Pancreas (tissue), 10 donors: ENCODE measurements at regions not wholly inside any gene's neighbourhood (a gene's known extent, or its start where the extent isn't known, plus 50 kb on each side); places are given as distances from the start of the nearest gene placed in this dataset.
A peak's percentile ranks its signal among the peaks of the same experiment; 100 is the strongest.

Experiments
- ATAC-seq, 4 donors: fragments of 200-7000 bp; cut with Tn5 transposase; one replicate each; pipeline versions ENCODE4 v1.8.0 to v1.9.1; 2020; ENCODE audit warnings: mild to moderate bottlenecking in 4 of 4, moderate library complexity in 4 of 4
- DNase-seq, 6 donors: peaks; one replicate each; pipeline ENCODE4 v3.0.0-alpha.2; 2020
- FAIRE-seq: peaks from 2 replicates; lab custom pipeline; 2012; peaks lifted over from hg19 to GRCh38; lab: Jason Lieb, UNC
- H3K27ac ChIP-seq, 4 donors: fragments of 200-600 bp; sonication (generic); 1 replicate in 3 of 4; 2 replicates in 1 of 4; pipeline versions ENCODE4 v1.5.0 to v1.8.0; 2020
- H3K27me3 ChIP-seq, 4 donors: fragments of 200-600 bp; one replicate each; pipeline ENCODE4 v1.8.0; 2021
- H3K36me3 ChIP-seq, 3 donors: fragments of 200-600 bp; sonication (generic) in 1 of 3; one replicate each; pipeline versions ENCODE4 v1.5.0 to v1.8.0; 2020 to 2021
- H3K4me1 ChIP-seq, 3 donors: fragments of 200-600 bp; one replicate each; pipeline ENCODE4 v1.8.0; 2021
- H3K4me3 ChIP-seq, 4 donors: fragments of 200-600 bp; sonication (generic) in 2 of 4; one replicate each; pipeline versions ENCODE4 v1.5.0 to v1.8.0; 2020 to 2021
- H3K9me3 ChIP-seq, 4 donors: fragments of 200-600 bp; one replicate each; pipeline ENCODE4 v1.8.0; 2021
- WGBS, 2 donors: extraction: QIAGEN DNeasy Blood & Tissue Kit; methylation state at CpG; one replicate each; pipeline ENCODE4 v1.1.7; 2013; 5-methylcytosine and 5-hydroxymethylcytosine counted together
- intact Hi-C, 3 donors: fragments of 100-400 bp; cut with DNase I; formaldehyde crosslinking; loops; one replicate each; pipeline versions ENCODE4 v1.11.1 to v1.14.2; 2022
- TF ChIP-seq, protein P1 (sequence below), 4 donors: fragments of 200-600 bp; sonication (generic) in 3 of 4; IDR thresholded peaks; one replicate each; pipeline versions ENCODE4 v1.5.0 to v1.8.0; 2021; ENCODE audit warnings: antibody characterized with exemption in 4 of 4
- donor health status: healthy with polysubstance abuse.
- donor health status: DM: no; HTN: no; CAD: no; lungs with moderate emphysema.
- donor health status: DM: no; HTN: no; CAD: no.
- donor health status: control.
- donor health status: control.
- donor health status: Bipolar disorder and iron deficiency.
- donor health status: DM: yes; HTN: yes; CAD: no.
- donor health status: DM: no; HTN: no; CAD: no.
- donor health status: DM: no; HTN: no; CAD: no.
- donor health status: DM: yes; HTN: yes; CAD: no.

DNA sequence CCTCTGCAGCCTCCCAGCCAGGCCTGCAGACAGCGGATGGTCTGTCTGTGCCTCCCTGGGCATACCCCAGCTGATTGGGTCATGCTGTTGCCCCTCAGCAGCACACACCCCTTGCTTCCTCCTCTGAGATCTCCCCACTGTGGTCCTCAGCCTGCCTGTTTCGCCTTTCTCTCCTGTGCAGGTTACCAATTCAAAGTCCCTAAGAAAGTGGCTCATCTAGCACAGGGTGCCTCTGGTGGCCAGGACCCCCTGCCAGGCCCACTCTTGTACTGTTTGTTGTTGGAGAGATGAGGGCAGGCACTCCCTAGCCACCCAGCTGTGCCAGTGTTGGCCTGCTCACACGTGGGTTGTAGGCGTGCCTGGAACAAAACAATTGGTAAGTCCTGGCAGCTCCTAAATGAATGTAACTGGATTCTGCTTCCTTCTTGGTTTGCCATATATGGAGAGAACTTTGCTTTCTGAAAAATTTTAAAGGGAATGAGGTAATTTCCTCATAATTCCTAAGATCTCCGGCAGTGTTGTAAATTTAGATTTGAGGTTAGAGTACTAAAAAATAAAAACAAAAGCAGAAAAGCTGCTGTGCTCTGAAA is 213.2 kb upstream of the IL12A start:
- H3K4me3 ChIP-seq, result no peak overlapping the region
- 55 to 56% methylated on average over 5 of the region's 5 CpGs for WGBS, 2 donors
- ATAC-seq (peak in 1 of 4 donors; percentile 25), DNase-seq (no peak), FAIRE-seq (no peak)
- no peaks in the 10 kb centered on the region for H3K36me3 ChIP-seq
- H3K27ac ChIP-seq, result no peak overlapping the region
- intact Hi-C loops, result no loop called here
- TF ChIP-seq, protein P1, sequence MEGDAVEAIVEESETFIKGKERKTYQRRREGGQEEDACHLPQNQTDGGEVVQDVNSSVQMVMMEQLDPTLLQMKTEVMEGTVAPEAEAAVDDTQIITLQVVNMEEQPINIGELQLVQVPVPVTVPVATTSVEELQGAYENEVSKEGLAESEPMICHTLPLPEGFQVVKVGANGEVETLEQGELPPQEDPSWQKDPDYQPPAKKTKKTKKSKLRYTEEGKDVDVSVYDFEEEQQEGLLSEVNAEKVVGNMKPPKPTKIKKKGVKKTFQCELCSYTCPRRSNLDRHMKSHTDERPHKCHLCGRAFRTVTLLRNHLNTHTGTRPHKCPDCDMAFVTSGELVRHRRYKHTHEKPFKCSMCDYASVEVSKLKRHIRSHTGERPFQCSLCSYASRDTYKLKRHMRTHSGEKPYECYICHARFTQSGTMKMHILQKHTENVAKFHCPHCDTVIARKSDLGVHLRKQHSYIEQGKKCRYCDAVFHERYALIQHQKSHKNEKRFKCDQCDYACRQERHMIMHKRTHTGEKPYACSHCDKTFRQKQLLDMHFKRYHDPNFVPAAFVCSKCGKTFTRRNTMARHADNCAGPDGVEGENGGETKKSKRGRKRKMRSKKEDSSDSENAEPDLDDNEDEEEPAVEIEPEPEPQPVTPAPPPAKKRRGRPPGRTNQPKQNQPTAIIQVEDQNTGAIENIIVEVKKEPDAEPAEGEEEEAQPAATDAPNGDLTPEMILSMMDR (IDR thresholded peaks at IDR 0.05), result no peak
- H3K9me3 ChIP-seq, result no peaks in the 10 kb centered on the region
- no peaks in the 10 kb centered on the region for H3K4me1 ChIP-seq
- no peaks in the 10 kb centered on the region for H3K27me3 ChIP-seq

DNA sequence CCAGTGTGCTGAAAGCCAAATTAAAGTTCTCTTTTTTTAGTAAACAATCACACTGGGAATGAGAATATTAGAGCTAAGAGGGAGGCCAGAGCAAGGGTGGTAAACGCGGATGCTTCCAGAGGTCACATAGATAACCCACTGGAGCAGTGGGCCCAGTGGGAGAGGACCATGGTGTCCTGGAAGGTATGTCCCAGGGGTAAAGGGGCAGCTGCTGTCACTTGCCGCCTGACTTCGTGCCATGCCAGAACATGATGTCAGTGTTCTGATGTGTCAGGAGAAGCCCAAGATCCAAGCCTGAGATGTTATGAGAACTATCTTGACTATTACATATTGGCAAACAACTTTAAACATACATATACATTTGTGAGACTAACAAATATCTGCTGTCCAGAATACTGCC is 211.9 kb upstream of the IL12A start:
- WGBS, 2 donors, result 74 to 91% methylated on average over 4 of the region's 4 CpGs
- no peak for FAIRE-seq

DNA sequence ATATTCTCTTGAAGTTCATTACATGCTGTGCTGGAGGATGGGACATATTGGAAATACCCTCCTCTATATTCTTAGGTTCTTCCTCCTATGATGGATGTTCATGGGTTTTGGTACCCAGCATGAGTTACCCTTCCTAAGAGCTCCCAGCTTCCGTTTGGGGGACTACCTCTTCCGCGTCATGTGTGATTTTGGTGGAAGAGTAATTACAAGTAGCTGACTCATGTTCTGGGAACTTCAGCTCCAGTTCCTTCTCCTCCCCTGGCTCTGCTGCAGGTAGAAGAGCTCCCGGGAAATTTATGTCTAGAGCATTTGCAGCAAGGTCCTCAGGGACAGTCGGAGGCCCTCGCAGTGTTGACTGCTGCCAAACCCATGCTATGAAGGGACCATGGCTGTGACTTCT is 208.8 kb upstream of the IL12A start:
- no peaks in the 10 kb centered on the region for H3K4me1 ChIP-seq
- WGBS, 2 donors, result 69 to 79% methylated on average over 6 of the region's 6 CpGs
- TF ChIP-seq, protein P1 (IDR thresholded peaks at IDR 0.05), result no peak

More for the DNA sequence above, 211.9 kb upstream of the IL12A start:
- Histone ChIP-seq H3K4me1 (no peaks in the 10 kb centered on the region), H3K4me3 (no peak overlapping the region), H3K27me3 (no peaks in the 10 kb centered on the region), H3K36me3 (no peaks in the 10 kb centered on the region), H3K27ac (no peak overlapping the region), H3K9me3 (no peaks in the 10 kb centered on the region)
- DNase-seq (no peak), ATAC-seq (no peak)
- TF ChIP-seq, protein P1 (IDR thresholded peaks at IDR 0.05), result no peak
- intact Hi-C loops, result no loop called here

DNA sequence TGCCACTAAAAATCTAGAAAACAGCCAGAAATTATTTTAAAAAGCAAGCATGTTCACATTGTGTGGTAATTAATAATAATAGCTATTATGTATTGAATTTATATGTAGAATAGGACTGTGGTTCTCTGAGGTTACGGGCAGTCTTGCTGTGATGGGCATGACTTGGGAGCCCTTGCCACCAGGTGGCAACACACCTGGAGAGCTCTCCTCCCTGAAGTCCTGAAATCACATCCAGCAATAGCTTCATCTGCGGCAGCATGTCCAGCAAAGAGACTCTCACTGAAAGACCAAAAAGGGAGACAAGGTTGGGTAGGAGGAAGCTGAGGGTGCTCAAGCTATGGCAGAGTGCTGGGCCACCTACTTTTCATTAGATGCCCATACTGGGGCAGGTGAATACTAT is 206.8 kb upstream of the IL12A start:
- intact Hi-C loops, result no loop called here
- DNase-seq, result no peak
- Histone ChIP-seq H3K4me1 (no peaks in the 10 kb centered on the region), H3K36me3 (no peaks in the 10 kb centered on the region), H3K27me3 (peaks cover 0 to 8% (median 3%) of the 10 kb centered on the region in 4 donors), H3K27ac (no peak overlapping the region), H3K9me3 (no peaks in the 10 kb centered on the region), H3K4me3 (no peak overlapping the region)
- FAIRE-seq, result no peak
- WGBS, 2 donors, result 77 to 82% methylated on average over 2 of the region's 2 CpGs
- TF ChIP-seq, protein P1 (IDR thresholded peaks at IDR 0.05), result no peak
- no peak for ATAC-seq

More for the DNA sequence above, 208.8 kb upstream of the IL12A start:
- intact Hi-C loops, result no loop called here
- H3K9me3 ChIP-seq, result no peaks in the 10 kb centered on the region
- H3K36me3 ChIP-seq, result no peaks in the 10 kb centered on the region
- peaks cover 0 to 6% (median 0%) of the 10 kb centered on the region in 4 donors for H3K27me3 ChIP-seq
- DNase-seq (no peak), ATAC-seq (no peak), FAIRE-seq (no peak)
- H3K4me3 ChIP-seq, result no peak overlapping the region
- no peak overlapping the region for H3K27ac ChIP-seq

DNA sequence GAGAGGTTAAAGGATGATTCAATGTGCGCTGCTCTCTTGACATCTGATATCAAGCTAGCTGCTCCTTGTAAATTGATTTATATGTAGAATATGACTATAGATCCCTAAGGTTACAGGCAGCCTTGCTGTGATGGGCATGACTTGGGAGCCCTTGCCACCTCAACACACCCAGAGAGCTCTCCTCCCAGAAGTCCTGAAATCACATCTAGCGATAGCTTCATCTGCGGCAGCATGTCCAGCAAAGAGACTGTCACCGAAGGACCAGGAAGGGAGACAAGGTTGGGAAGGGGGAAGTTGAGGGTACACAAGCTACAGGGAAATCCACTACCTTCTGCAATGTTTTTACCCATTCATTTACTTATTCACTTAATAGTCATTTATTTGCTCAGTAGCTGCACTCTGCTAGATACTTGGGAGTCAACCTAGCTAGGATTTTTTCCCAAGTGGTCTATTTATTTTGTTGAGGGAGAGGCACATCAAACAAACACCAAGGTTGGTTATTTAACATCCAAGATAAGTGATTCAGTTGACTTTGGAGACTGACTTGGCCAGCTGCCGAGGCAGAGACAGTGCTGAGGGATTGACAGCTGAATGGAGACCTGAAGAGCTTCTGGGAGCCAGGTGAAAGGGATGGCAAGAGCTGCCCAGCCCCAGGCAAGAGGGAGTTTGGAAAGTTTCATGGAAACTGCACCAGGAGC is 205.8 kb upstream of the IL12A start:
- Histone ChIP-seq H3K27ac (no peak overlapping the region), H3K9me3 (no peaks in the 10 kb centered on the region), H3K4me3 (no peak overlapping the region), H3K27me3 (peaks cover 0 to 8% (median 3%) of the 10 kb centered on the region in 4 donors), H3K36me3 (no peaks in the 10 kb centered on the region), H3K4me1 (no peaks in the 10 kb centered on the region)
- DNase-seq (no peak), FAIRE-seq (no peak), ATAC-seq (no peak)
- TF ChIP-seq, protein P1 (IDR thresholded peaks at IDR 0.05), result no peak
- WGBS, 2 donors, result 41 to 51% methylated on average over 5 of the region's 5 CpGs
- intact Hi-C loops, result no loop called here
